ENCODE measurements at regions not wholly inside any gene's neighbourhood (a gene's known extent, or its start where the extent isn't known, plus 50 kb on each side); places are given as distances from the start of the nearest gene placed in this dataset.

DNA sequence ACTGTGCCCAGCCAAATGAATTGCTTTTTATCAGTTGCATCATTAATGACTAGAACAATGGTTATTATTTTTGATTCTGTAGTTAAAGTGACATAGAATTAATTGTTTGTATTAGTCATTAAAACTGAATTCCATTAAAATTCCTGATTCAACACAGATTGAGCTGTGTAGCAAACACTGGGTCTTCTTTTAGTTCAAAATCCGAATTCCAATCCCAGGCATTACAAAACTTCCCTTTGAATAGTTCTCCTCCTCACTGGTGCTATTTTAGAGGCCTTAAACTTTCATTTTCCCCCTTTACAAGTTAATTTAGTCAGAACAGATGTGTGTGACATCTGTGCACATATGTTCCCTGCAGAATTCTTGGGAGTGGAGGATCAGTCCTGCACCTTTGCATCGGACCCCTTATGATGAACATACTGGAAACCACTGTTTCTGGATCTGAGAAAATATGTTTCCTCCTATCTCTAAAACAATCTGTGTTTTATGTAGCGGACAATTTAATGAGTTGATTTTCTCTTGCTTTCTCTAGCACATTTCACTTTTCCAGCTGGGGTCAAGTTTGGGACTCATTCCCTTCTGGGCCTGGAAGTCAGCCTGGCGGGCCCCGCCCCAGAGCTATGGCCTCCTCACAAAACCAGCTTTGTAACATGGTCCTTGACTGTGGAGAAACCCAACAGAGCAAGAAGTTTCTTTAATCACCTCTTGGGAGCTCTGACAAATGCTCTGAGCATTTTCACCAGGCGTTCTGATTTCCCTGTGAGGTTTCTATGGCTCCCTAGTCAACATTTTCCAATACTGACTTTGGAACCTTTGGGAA is 87.9 kb upstream of the MAMDC2 start:
- no peak for DNase-seq

DNA sequence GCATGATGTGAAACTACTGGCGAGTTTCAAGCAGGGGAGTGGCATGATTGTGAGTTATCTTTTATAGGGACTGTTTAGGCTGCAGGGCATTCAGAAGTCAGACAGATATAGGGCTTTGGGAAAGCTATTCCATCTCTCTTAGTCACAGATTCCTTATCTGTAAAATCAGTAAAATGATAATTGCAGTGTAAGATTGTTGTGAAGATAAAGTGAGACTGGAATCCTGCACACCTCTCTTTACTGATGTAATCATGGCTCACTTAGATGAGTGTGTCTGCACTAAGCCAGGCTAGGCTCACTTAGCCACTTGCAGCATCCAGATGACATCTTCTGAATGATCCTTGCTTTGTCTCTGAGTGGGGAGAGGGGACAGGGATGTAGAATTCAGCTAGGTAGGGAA is 81.8 kb upstream of the MAMDC2 start:
- no peak for DNase-seq

DNA sequence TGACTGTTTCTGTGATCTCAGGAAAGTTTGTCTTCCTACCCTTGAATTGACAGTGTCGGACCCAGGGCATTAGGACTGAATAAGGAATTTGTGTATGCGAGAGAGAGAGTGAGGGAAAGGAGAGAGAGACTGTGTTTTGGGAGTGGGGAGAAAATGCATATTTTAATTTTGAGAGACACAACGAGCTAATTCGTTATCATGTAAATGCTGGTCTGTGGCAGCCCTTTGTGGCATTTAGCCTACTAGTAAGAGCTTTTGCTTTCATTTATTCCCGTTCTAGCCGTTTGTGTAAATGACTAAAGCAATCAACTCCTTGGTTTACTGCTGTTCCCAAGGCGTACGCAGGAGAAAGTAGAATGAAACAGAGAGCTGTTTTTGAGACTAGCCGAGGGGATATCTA is 79.8 kb upstream of the MAMDC2 start:
- DNase-seq: no peak

DNA sequence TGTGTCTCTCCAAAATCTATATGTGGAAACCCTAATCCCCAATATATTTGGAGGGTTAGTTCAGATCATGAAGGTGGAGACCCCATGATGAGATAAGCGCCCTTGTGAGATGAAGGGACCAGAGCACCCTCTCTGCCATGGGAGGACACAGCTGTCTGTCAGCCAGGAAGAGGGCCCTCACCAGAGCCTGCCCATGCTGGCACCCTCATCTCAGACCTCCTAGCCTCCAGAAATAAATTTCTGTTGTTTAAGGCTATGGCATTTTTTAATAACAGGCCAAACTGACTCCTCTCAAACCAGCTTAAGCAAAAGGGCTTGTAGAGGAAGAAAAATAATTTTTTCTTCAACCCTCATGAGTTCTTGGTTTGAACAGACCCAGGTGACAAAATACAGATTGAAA is 79.2 kb upstream of the MAMDC2 start:
- DNase-seq: no peak

DNA sequence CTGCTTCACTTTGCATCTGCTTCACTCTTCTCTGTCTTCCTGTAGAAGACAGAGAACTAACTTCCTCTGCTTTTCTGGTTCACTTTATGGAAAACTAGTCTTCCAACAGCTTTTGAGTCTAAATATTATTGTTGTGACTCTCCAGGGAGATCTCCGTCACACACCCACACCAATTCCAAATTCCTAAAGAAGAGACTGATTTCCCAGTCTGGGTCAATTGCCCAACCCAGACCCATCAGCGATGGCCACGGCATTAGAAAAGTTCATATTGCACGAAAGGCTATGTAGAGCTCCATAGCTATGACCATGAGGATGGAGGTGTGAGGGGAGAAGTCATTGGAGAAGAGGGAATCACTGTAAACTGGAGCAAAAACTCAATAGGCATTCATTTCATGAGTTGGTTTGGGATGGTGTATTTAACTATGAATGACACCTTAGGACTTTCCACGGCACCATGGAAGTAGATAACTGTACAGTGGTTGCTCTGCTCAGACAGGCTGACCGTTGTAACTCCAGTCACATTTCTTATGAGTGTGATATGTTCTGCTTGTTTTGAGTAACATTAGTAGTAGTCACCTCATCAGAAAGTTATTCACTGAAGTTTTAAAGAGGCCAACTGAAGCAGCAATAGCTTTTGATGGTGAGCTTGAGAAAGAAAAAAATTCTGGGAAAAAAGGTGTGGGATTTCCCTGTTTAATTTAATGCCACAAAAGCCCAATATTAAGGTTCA is 78.1 kb upstream of the MAMDC2 start:
- no peak for DNase-seq

DNA sequence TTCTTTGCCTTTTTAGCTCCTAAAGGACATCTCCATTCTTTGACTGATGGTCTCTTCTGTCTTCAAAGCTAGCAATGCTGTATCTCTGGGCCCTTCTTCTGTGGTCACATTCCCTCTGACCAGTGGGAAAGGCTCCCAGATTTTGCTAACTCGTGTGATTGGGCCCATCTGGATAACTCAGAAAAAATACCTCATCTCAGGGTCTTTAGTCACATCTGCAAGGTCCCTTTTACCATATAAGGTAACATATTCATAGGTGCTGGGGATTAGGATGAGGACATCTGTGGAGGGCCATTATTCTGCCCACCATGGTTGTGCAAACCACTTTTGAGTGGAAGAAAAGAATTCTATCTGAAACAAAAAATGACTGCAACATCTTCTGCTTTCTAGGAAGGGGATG is 76.3 kb upstream of the MAMDC2 start:
- DNase-seq: no peak

DNA sequence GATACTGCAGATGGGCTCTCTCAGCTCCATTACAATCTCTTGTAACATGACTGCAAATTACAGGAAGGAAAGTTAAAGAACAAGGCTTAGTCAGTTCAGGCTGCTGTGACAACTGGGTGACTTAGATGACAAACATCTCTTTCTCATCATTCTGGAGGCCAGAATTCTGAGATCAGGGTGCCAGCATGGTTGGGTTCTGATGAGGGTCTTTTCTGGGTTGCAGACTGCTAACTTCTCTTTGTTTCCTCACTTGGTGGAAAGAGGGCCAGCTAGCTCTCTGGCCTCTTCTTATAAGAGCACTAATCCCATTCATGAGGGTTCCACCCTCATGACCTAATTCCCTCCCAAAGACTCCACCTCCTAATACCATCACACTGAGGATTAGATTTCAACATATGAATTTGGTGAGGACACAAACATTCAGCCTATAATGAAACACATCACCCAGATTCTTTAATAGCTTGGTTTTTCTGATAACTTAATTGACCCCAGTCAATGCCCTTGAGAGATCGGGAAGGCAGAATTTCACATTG is 73.6 kb upstream of the MAMDC2 start:
- DNase-seq: no peak

DNA sequence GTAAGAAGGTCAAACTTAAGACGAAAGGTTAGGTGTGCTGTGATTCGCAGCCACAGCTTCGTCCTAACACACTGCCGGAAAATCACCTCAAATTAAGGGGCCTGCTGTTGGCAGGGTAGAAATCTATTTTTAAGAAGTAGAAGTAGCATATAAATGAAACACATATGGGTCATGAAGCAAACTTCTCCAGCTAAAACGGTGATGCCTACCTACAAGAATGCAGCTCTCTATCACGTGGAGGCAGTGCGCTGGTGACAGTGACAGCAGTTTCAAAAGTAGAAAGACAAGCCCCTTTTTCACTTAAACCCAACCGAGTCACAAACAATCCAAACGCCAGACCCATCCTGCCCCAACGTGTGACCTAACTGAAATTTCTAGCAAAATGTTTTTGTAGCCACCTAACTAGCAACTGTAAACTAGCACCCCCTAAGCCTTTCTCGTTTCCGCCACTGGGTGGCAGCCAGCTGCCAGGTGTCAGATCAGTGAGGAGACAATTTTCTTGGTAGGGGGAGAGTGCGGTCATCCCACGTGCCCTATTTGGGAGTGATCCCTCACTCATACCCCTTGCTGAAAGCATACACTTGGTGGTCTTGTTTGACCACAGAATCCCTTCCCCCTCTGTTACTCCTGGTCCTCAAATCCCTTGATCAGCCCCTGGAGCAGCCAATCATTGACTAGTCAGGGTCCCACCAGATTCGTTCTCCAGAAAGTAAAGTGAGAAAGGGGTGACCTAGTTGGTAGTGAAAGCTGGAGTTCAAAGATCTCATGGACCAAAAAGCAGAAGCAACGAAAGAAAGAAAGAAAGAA is 71.8 kb upstream of the MAMDC2 start:
- DNase-seq: peak in 1 of 2 experiments; percentile 44

DNA sequence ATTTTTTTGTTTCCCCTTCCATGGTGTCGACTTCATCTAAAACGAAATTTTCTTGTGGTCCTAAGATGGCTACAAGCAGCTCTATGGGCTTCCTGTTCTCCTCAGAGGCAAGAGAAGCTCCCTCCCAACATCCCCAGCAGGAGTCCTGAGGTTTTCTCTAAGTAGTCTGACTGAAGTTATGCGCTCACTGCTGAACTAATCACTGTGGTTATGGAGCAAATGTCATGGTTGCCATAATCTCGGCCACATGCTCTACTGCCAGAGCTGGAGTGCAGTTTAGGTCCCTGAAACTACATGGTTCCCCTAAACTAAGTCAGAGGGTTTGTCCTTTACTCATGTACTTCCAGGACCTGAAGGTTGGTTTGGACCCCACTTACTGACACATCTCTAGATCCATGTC is 68.0 kb upstream of the MAMDC2 start:
- DNase-seq: no peak

DNA sequence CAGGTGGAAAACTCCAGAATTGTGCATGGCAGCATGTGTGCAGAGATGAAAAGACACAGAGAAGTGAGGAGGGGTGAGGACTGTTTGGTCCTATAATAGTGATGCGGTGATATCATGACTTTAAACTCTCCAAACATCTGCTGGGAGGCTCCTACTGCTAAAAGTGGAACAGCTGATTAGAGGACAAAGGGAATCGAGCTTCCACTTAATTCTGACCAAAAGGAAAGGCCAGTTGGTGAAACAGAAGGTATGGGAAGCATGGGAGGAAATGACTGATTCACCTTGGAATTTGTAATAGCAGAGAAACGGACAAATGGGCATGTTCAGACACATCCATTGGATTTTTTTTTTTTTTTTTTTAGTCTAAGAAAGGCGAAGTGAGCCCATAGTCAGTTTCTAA is 67.5 kb upstream of the MAMDC2 start:
- no peak for DNase-seq

DNA sequence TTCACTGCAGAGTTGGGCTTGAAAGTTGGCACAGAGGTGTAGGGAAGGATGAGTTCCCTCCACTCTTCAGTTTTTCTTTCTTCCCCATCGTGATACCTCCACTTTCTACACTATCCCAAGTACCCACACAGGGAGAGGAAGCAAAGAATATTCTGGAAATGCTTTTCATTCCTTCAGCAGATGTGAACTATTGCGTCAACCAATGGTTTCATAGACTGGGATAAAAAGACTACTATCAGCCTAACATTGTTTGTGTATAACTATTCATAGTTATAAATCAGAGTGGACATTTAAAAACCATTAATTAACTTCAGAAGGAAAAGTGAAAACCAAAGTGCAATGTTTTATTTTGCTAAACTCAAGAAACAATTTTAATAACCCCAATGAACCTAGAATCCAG is 63.6 kb upstream of the MAMDC2 start:
- DNase-seq: no peak

DNA sequence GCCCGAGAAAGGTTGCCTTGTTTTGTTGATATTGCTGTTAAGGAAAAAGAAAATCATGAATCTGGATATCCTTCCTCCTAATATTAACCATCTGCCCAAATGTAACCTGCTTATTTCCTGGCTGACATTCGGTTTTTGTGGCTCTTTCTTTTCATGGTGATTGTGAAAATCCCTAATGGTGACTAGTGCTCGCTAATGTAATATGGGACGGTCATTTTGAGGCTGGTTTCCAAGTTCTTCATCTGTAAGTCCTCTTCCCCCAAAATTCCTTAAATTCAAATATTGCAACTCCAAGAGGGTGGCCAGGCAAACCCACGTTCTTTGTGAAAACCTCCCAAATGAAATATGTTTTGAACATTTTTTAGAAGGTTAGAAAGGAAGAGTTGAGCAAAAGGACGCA is 63.1 kb upstream of the MAMDC2 start:
- DNase-seq: no peak

DNA sequence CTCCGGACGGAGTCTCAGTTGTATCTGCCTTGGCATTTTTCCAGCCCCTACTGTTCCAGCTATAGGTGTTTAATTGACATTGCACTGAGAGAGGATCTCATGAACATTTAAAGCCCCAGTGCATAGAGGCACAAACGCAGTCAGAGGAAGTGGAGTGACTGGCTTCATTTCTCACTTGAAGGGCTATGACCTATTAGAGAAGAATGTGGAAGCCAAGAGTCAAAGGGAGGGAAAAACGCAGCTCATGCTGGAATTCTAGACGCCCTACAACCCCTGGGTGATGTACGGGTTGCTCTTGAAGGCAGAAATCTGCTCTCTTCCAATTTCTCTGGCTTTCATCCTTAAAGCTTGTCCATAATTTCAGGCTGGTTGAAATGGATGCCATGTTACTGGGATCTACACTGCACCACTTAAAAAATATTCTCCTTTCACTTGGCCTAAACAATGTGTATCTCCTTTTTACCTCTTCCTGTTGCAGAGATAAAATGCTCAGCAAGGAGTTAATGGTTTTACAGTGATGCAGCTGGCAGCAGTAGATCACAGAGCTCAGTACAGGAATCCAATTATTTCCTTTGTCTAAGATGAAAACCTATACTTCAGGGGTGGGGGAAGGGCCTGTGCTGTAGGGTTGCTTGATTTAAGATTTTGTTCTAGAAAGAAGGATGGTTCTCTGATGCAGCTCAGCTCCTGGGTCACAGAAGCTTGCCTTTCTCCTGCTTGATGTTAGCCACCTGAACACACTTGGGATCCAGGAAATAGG is 61.8 kb upstream of the MAMDC2 start:
- no peak for DNase-seq

DNA sequence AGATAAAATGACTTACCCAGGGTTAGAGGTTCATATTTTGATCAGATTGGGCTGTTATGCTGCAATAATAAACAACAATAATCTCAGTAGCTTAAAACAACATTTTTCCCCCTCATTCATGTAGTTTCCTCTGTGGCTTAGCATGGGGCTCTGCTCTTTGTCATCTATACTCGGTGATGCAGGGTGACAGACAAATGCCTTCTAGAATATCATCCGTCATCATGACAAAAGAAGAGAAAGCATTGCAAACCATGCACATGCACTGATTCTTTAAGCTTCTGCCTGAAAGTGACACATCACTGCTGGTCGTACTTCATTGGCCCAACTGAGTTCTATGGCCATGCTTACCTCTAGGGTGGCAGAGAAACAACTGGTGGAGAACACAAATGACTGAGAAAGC is 58.8 kb upstream of the MAMDC2 start:
- no peak for DNase-seq

DNA sequence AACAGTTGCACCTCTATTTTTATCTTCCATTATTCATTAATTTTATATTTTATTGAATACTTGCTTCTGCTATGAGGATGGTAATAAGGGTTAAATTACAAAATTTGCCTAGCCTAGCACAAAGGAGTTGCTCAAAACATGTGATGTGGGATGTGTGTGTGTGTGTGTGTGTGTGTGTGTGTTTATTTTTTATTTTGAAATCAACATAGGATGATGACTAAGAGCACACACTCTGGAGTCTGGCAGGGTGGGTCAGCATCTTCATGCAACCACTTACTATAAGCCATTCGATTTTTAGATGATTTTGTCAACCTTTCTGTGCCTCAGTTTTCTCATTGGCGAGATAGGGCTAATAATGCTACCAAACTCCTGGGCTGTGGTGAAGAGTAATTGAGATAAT is 57.7 kb upstream of the MAMDC2 start:
- DNase-seq: no peak

DNA sequence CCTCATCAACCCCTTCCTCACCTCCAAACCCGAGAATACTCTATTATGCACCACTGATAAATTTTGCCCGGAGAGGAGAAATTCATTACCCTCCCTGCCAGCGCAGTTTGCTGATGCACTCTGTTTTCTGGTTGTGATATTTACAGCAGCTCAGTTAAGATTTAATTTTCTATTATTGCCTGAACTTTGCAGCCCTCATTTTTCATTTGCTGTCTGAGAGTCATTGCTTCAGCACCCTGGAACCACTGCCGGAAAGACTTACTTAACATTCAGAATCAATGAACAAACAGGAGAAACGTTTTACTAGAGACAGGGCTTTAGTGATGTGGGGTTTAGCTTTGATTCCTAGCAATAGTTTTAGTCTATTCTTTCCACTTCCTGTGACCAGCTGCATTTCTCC is 56.7 kb upstream of the MAMDC2 start:
- DNase-seq: no peak

DNA sequence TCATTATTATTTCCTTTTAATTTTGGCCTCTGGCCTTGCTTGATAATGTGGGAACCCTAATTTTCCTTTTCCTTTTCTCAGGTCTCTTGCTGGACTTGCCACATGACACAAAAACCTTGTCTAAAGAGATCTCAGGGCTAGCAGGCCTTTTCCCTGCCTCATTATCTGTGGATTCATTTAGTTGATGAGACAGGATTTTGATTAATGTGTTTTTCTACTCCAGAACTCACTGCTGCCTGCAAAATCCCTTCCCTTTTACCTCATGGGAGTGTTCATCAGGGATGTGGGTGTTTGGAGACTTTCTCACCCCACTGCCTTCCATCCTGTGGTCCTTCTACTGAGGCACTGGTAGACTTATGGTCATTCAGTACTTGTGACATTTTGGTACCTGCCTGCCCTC is 56.2 kb upstream of the MAMDC2 start:
- DNase-seq: no peak

DNA sequence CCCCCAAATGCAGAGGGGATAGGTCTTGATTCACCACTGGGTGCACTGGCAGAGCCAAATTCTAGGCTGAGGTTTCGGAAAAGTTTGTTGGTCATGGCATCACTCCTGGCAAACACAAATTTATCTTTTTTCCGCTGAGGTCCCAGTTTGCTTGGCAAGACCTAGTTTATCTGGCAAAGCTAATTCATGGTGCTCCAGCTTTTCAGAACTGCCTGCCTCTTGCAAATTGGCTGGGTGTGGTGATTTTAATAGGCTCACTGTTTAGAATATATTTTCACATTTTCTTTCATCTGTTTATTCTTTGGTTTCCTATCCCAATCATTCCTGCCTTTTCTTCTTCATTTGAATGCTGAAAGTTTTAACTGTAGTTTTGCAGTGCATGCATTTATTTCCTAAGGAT is 50.5 kb upstream of the MAMDC2 start:
- no peak for DNase-seq

Measured in SHP77 (cell line).